ENCODE measurements at regions not wholly inside any gene's neighbourhood (a gene's known extent, or its start where the extent isn't known, plus 50 kb on each side); places are given as distances from the start of the nearest gene placed in this dataset.

GRCh38 chr5:159515909-159516415 is 185.7 kb upstream of the IL12B start:
- H3K4me3 ChIP-seq (ENCODE audit: low read depth in 1 of 3, low read length in 3 of 3), result no peak overlapping the region
- TF ChIP-seq YY1 (IDR thresholded peaks at IDR 0.05) (no peak), HNF4A (conservative IDR thresholded peaks at IDR 0.05) (no peak), RAD21 (IDR thresholded peaks at IDR 0.05) (peak; percentile 87 to 88), FOXA2 (IDR thresholded peaks at IDR 0.05) (no peak), SP1 (IDR thresholded peaks at IDR 0.05) (no peak), TAF1 (conservative IDR thresholded peaks at IDR 0.05) (no peak), NR2F2 (IDR thresholded peaks at IDR 0.05) (no peak), RXRA (IDR thresholded peaks at IDR 0.05) (no peak)
- TF ChIP-seq, protein P1, sequence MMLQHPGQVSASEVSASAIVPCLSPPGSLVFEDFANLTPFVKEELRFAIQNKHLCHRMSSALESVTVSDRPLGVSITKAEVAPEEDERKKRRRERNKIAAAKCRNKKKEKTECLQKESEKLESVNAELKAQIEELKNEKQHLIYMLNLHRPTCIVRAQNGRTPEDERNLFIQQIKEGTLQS (IDR thresholded peaks at IDR 0.05), result no peak
- TF ChIP-seq, protein P2, sequence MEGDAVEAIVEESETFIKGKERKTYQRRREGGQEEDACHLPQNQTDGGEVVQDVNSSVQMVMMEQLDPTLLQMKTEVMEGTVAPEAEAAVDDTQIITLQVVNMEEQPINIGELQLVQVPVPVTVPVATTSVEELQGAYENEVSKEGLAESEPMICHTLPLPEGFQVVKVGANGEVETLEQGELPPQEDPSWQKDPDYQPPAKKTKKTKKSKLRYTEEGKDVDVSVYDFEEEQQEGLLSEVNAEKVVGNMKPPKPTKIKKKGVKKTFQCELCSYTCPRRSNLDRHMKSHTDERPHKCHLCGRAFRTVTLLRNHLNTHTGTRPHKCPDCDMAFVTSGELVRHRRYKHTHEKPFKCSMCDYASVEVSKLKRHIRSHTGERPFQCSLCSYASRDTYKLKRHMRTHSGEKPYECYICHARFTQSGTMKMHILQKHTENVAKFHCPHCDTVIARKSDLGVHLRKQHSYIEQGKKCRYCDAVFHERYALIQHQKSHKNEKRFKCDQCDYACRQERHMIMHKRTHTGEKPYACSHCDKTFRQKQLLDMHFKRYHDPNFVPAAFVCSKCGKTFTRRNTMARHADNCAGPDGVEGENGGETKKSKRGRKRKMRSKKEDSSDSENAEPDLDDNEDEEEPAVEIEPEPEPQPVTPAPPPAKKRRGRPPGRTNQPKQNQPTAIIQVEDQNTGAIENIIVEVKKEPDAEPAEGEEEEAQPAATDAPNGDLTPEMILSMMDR (IDR thresholded peaks at IDR 0.05; ENCODE audit: low read depth, low read length, missing input control), result peak; percentile 87
- TF ChIP-seq, protein P3, sequence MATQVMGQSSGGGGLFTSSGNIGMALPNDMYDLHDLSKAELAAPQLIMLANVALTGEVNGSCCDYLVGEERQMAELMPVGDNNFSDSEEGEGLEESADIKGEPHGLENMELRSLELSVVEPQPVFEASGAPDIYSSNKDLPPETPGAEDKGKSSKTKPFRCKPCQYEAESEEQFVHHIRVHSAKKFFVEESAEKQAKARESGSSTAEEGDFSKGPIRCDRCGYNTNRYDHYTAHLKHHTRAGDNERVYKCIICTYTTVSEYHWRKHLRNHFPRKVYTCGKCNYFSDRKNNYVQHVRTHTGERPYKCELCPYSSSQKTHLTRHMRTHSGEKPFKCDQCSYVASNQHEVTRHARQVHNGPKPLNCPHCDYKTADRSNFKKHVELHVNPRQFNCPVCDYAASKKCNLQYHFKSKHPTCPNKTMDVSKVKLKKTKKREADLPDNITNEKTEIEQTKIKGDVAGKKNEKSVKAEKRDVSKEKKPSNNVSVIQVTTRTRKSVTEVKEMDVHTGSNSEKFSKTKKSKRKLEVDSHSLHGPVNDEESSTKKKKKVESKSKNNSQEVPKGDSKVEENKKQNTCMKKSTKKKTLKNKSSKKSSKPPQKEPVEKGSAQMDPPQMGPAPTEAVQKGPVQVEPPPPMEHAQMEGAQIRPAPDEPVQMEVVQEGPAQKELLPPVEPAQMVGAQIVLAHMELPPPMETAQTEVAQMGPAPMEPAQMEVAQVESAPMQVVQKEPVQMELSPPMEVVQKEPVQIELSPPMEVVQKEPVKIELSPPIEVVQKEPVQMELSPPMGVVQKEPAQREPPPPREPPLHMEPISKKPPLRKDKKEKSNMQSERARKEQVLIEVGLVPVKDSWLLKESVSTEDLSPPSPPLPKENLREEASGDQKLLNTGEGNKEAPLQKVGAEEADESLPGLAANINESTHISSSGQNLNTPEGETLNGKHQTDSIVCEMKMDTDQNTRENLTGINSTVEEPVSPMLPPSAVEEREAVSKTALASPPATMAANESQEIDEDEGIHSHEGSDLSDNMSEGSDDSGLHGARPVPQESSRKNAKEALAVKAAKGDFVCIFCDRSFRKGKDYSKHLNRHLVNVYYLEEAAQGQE (IDR thresholded peaks at IDR 0.05), result no peak

GRCh38 chr5:159518371-159518770 is 188.1 kb upstream of the IL12B start:
- 46% methylated on average over 3 of the region's 3 CpGs for WGBS
- no peak for DNase-seq (ENCODE audit: low spot score)
- H3K27me3 ChIP-seq (ENCODE audit: control insufficient read depth in 4 of 4, insufficient read depth in 4 of 4, low read length in 3 of 4), result no peaks in the 10 kb centered on the region
- H3K4me1 ChIP-seq (ENCODE audit: control insufficient read depth in 4 of 4, insufficient read depth in 4 of 4, low read length in 3 of 4), result peaks cover 0 to 8% (median 1%) of the 10 kb centered on the region in 4 donors
- no peaks in the 10 kb centered on the region for H3K36me3 ChIP-seq (ENCODE audit: control insufficient read depth in 4 of 4, insufficient read depth in 3 of 4, low read depth in 1 of 4, low read length in 3 of 4)
- TF ChIP-seq, protein P1 (IDR thresholded peaks at IDR 0.05), result no peak
- TF ChIP-seq, protein P2 (IDR thresholded peaks at IDR 0.05; ENCODE audit: low read depth, low read length, missing input control), result no peak
- no peak overlapping the region for H3K4me3 ChIP-seq (ENCODE audit: low read depth in 1 of 3, low read length in 3 of 3)
- no peak overlapping the region for H3K27ac ChIP-seq (ENCODE audit: low read depth in 1 of 2, low read length in 2 of 2)
- H3K9me3 ChIP-seq (ENCODE audit: control insufficient read depth in 4 of 4, low read length in 3 of 4), result no peaks in the 10 kb centered on the region
- H3K9ac ChIP-seq (ENCODE audit: low read depth in 1 of 2, low read length in 2 of 2), result no peak overlapping the region

More at GRCh38 chr5:159515909-159516415, 185.7 kb upstream of the IL12B start:
- no peak overlapping the region for H3K9ac ChIP-seq (ENCODE audit: low read depth in 1 of 2, low read length in 2 of 2)
- H3K27ac ChIP-seq (ENCODE audit: low read depth in 1 of 2, low read length in 2 of 2), result no peak overlapping the region
- DNase-seq (ENCODE audit: low spot score), result peak; percentile 80
- H3K27me3 ChIP-seq (ENCODE audit: control insufficient read depth in 4 of 4, insufficient read depth in 4 of 4, low read length in 3 of 4), result no peaks in the 10 kb centered on the region
- H3K4me1 ChIP-seq (ENCODE audit: control insufficient read depth in 4 of 4, insufficient read depth in 4 of 4, low read length in 3 of 4), result peaks cover 0 to 18% (median 7%) of the 10 kb centered on the region in 4 donors
- H3K36me3 ChIP-seq (ENCODE audit: control insufficient read depth in 4 of 4, insufficient read depth in 3 of 4, low read depth in 1 of 4, low read length in 3 of 4), result no peaks in the 10 kb centered on the region
- H3K9me3 ChIP-seq (ENCODE audit: control insufficient read depth in 4 of 4, low read length in 3 of 4), result no peaks in the 10 kb centered on the region
- WGBS, result 37% methylated on average over 10 of the region's 10 CpGs
